Transverse colon (tissue), 4 donors: ENCODE measurements at regions not wholly inside any gene's neighbourhood (a gene's known extent, or its start where the extent isn't known, plus 50 kb on each side); places are given as distances from the start of the nearest gene placed in this dataset.

Experiments
- DNase-seq: peaks from one replicate; pipeline ENCODE4 v3.0.0-alpha.2; 2019
- H3K27ac ChIP-seq, 4 donors: fragments of 200-600 bp; sonication (generic); 2 replicates each; pipeline ENCODE4 v1.5.1; 2016 to 2018; ENCODE audit warnings: inconsistent platforms in 4 of 4
- H3K27me3 ChIP-seq: fragments of 200-600 bp; sonication (generic); 2 replicates; pipeline ENCODE4 v1.5.1; 2017; ENCODE audit warnings: inconsistent platforms
- H3K36me3 ChIP-seq, 4 donors: fragments of 200-600 bp; sonication (generic); 2 replicates each; pipeline ENCODE4 v1.5.1; 2017 to 2019; ENCODE audit warnings: inconsistent platforms in 4 of 4
- H3K4me1 ChIP-seq, 4 donors: fragments of 200-600 bp; sonication (generic); 2 replicates each; pipeline ENCODE4 v1.5.1; 2017 to 2020; ENCODE audit warnings: inconsistent platforms in 4 of 4
- H3K4me3 ChIP-seq, 4 donors: fragments of 200-600 bp; sonication (generic); 1 replicate in 1 of 4; 2 replicates in 3 of 4; pipeline versions ENCODE4 v1.5.1 to v1.6.1; 2017 to 2019; ENCODE audit warnings: inconsistent platforms in 4 of 4
- H3K9me3 ChIP-seq, 2 donors: fragments of 200-600 bp; sonication (generic); 2 replicates each; pipeline ENCODE4 v1.5.1; 2017 to 2019; ENCODE audit warnings: inconsistent platforms in 2 of 2
- CTCF ChIP-seq, 5 experiments: fragments of 200-600 bp in 3 of 5; fragments of 450-650 bp in 2 of 5; sonication (generic) in 3 of 5; IDR thresholded peaks; 1 replicate in 2 of 5; 2 replicates in 3 of 5; pipeline ENCODE4 v1.5.1; 2016 to 2017; ENCODE audit warnings: antibody characterized with exemption in 5 of 5, inconsistent platforms in 3 of 5, mild to moderate bottlenecking in 2 of 5, moderate library complexity in 1 of 5
- EP300 ChIP-seq: sonication (generic); formaldehyde crosslinking; IDR thresholded peaks from one replicate; pipeline ENCODE4 v1.6.1; 2017; ENCODE audit warnings: antibody characterized with exemption, low read depth
- POLR2A ChIP-seq: fragments of 450-650 bp; IDR thresholded peaks from one replicate; pipeline ENCODE4 v1.6.1; 2016; ENCODE audit warnings: antibody characterized with exemption, mild to moderate bottlenecking, moderate library complexity
- POLR2AphosphoS5 ChIP-seq, 3 donors: sonication (generic); formaldehyde crosslinking; IDR thresholded peaks; one replicate each; pipeline ENCODE4 v1.6.1; 2016; ENCODE audit warnings: antibody characterized with exemption in 3 of 3
- WGBS, 2 donors: methylation state at CpG; one replicate each; pipeline ENCODE4 v1.1.5; 2018; ENCODE audit warnings: low coverage in 1 of 2; 5-methylcytosine and 5-hydroxymethylcytosine counted together
- in situ Hi-C, 4 donors: fragments of 200-750 bp; cut with MboI; loops; one replicate each; pipeline versions ENCODE4 v1.15.0 to v1.15.1; 2017; ENCODE audit warnings: low sequenced_read_pairs in 3 of 4, low pct_ligation_motif_present in 1 of 4, low pct_unique_long_range_greater_than_20kb in 1 of 4
- intact Hi-C: fragments of 100-400 bp; cut with DNase I; formaldehyde crosslinking; loops from one replicate; pipeline ENCODE4 v1.15.1; 2023; ENCODE audit warnings: low total_unique reads

- Histone ChIP-seq H3K27me3 (no peaks in the 10 kb centered on the region), H3K27ac (no peak overlapping the region), H3K36me3 (no peaks in the 10 kb centered on the region), H3K4me1 (no peaks in the 10 kb centered on the region), H3K4me3 (no peak overlapping the region), H3K9me3 (no peaks in the 10 kb centered on the region)
- DNase-seq = no peak
- in situ Hi-C loops = no loop called here
- intact Hi-C loops = no loop called here
- 90 to 96% methylated on average over 2 of the region's 2 CpGs for WGBS, 2 donors
- TF ChIP-seq POLR2A (no peak), POLR2AphosphoS5 (IDR thresholded peaks at IDR 0.05) (no peak), CTCF (IDR thresholded peaks at IDR 0.05) (no peak), EP300 (no peak)
Measured at GRCh38 chr3:120848503-120848902, 59.5 kb upstream of the STXBP5L start.

GRCh38 chr3:120850381-120851295 is 57.4 kb upstream of the STXBP5L start:
- TF ChIP-seq POLR2AphosphoS5 (IDR thresholded peaks at IDR 0.05) = no peak
- no peak for TF ChIP-seq CTCF (IDR thresholded peaks at IDR 0.05)
- TF ChIP-seq EP300 = no peak
- TF ChIP-seq POLR2A = no peak
- Histone ChIP-seq H3K27me3 (no peaks in the 10 kb centered on the region), H3K9me3 (no peaks in the 10 kb centered on the region), H3K36me3 (no peaks in the 10 kb centered on the region), H3K4me1 (peaks cover 0 to 2% (median 0%) of the 10 kb centered on the region in 4 donors), H3K4me3 (no peak overlapping the region), H3K27ac (no peak overlapping the region)
- in situ Hi-C loops (no loop called here), intact Hi-C loops (no loop called here)
- WGBS, 2 donors = 80 to 81% methylated on average over 4 to 6 of the region's 6 CpGs
- DNase-seq = no peak

- Histone ChIP-seq H3K4me3 (no peak overlapping the region), H3K27ac (no peak overlapping the region), H3K27me3 (no peaks in the 10 kb centered on the region), H3K4me1 (peaks cover 0 to 2% (median 0%) of the 10 kb centered on the region in 4 donors), H3K36me3 (no peaks in the 10 kb centered on the region), H3K9me3 (no peaks in the 10 kb centered on the region)
- no peak for DNase-seq
- intact Hi-C loops = no loop called here
- in situ Hi-C loops = no loop called here
- 56 to 60% methylated on average over 2 of the region's 2 CpGs for WGBS, 2 donors
- TF ChIP-seq EP300 = no peak
Measured at GRCh38 chr3:120852412-120852811, 55.6 kb upstream of the STXBP5L start.

GRCh38 chr3:120853416-120853815 is 54.6 kb upstream of the STXBP5L start:
- Histone ChIP-seq H3K4me1 (peaks cover 0 to 2% (median 0%) of the 10 kb centered on the region in 4 donors), H3K4me3 (no peak overlapping the region), H3K36me3 (no peaks in the 10 kb centered on the region), H3K27ac (no peak overlapping the region), H3K9me3 (no peaks in the 10 kb centered on the region), H3K27me3 (no peaks in the 10 kb centered on the region)
- intact Hi-C loops (no loop called here), in situ Hi-C loops (no loop called here)
- 71 to 93% methylated on average over 5 to 9 of the region's 9 CpGs for WGBS, 2 donors
- DNase-seq = no peak
- TF ChIP-seq POLR2AphosphoS5 (IDR thresholded peaks at IDR 0.05) (no peak), CTCF (IDR thresholded peaks at IDR 0.05) (no peak), EP300 (no peak), POLR2A (no peak)
